HG02943 (cell line): ENCODE measurements at regions not wholly inside any gene's neighbourhood (a gene's known extent, or its start where the extent isn't known, plus 50 kb on each side); places are given as distances from the start of the nearest gene placed in this dataset.

ENCODE experiments used
- ATAC-seq: cut with Tn5 transposase; IDR thresholded peaks from one replicate; pipeline ENCODE4 v1.9.1; 2021; ENCODE audit warnings: mild to moderate bottlenecking, low read depth, moderate library complexity; ENCODE audit not compliant: unreplicated experiment

- no peak for ATAC-seq
Observed at GRCh38 chr15:94671858-94672532, 440.6 kb downstream of the MCTP2 start.

GRCh38 chr15:94673801-94674200, 442.4 kb downstream of the MCTP2 start:
- no peak for ATAC-seq

- no peak for ATAC-seq
Observed at GRCh38 chr15:94674296-94674695, 442.9 kb downstream of the MCTP2 start.

GRCh38 chr15:94677202-94677790, 445.9 kb downstream of the MCTP2 start:
- no peak for ATAC-seq

GRCh38 chr15:94682171-94682570, 450.8 kb downstream of the MCTP2 start:
- ATAC-seq = no peak

GRCh38 chr15:94683902-94684301, 452.5 kb downstream of the MCTP2 start:
- ATAC-seq = no peak

- ATAC-seq = no peak
Observed at GRCh38 chr15:94691169-94691568, 459.8 kb downstream of the MCTP2 start.

- ATAC-seq = no peak
Observed at GRCh38 chr15:94692710-94693109, 461.3 kb downstream of the MCTP2 start.

GRCh38 chr15:94700211-94700610, 468.9 kb downstream of the MCTP2 start:
- no peak for ATAC-seq

GRCh38 chr15:94701281-94701985, 470.1 kb downstream of the MCTP2 start:
- no peak for ATAC-seq

GRCh38 chr15:94703596-94703995, 472.2 kb downstream of the MCTP2 start:
- ATAC-seq = no peak

- no peak for ATAC-seq
Observed at GRCh38 chr15:94704421-94704820, 473.1 kb downstream of the MCTP2 start.

- ATAC-seq = no peak
Observed at GRCh38 chr15:94704946-94705345, 473.6 kb downstream of the MCTP2 start.

- no peak for ATAC-seq
Observed at GRCh38 chr15:94709319-94709718, 478.0 kb downstream of the MCTP2 start.

GRCh38 chr15:94722024-94722636, 490.8 kb downstream of the MCTP2 start:
- no peak for ATAC-seq

GRCh38 chr15:94723801-94724200, 492.4 kb downstream of the MCTP2 start:
- no peak for ATAC-seq

GRCh38 chr15:94731286-94731685, 499.9 kb downstream of the MCTP2 start:
- ATAC-seq = no peak

- ATAC-seq = no peak
Observed at GRCh38 chr15:94734460-94734859, 503.1 kb downstream of the MCTP2 start.

GRCh38 chr15:94736236-94736635, 504.9 kb downstream of the MCTP2 start:
- ATAC-seq = no peak

GRCh38 chr15:94739639-94740038, 508.3 kb downstream of the MCTP2 start:
- ATAC-seq = no peak

GRCh38 chr15:94740469-94740868, 509.1 kb downstream of the MCTP2 start:
- no peak for ATAC-seq
